T-cell (primary cell): ENCODE measurements at regions not wholly inside any gene's neighbourhood (a gene's known extent, or its start where the extent isn't known, plus 50 kb on each side); places are given as distances from the start of the nearest gene placed in this dataset.

ENCODE experiments used
- ATAC-seq, 4 experiments: fragments of 200-7000 bp in 3 of 4; fragments of 150-1000 bp in 1 of 4; cut with Tn5 transposase; replicated peaks in 1 of 4; 1 replicate in 3 of 4; 2 replicates in 1 of 4; pipeline ENCODE4 v1.10.0; 2021; ENCODE audit warnings: moderate library complexity in 3 of 4, mild to moderate bottlenecking in 2 of 4, moderate number of reproducible peaks in 1 of 4
- CTCF ChIA-PET, 2 donors: fragments of 300-600 bp; sonication (Branson Sonifier 250); formaldehyde crosslinking; loops; one replicate each; lab custom pipeline; 2022; ENCODE audit warnings: antibody characterized with exemption in 2 of 2; lab: Charles Lee
- POLR2A ChIA-PET, 2 donors: fragments of 300-600 bp; sonication (Branson Sonifier 250); formaldehyde crosslinking; loops; one replicate each; lab custom pipeline; 2022; ENCODE audit warnings: antibody characterized with exemption in 2 of 2; lab: Charles Lee
- DNase-seq, 35 experiments: peaks; one replicate each; pipeline versions ENCODE4 v3.0.0 to v3.0.0-alpha.2; 2013 to 2023
- H3K27ac ChIP-seq: one replicate; pipeline ENCODE4 v1.5.1; 2013; ENCODE audit warnings: low read length
- H3K27me3 ChIP-seq, 2 experiments: replicated peaks in 1 of 2; 1 replicate in 1 of 2; 2 replicates in 1 of 2; pipeline versions ENCODE4 v1.6.1 to v1.7.0; 2013; ENCODE audit warnings: low read length in 1 of 2, mixed read lengths in 1 of 2; ENCODE audit not compliant: control insufficient read depth in 2 of 2, insufficient read depth in 2 of 2; ENCODE audit errors: extremely low read depth in 1 of 2
- H3K36me3 ChIP-seq, 2 donors: 1 replicate in 1 of 2; 2 replicates in 1 of 2; pipeline versions ENCODE4 v1.6.1 to v1.7.0; 2013; ENCODE audit warnings: low read length in 1 of 2; ENCODE audit not compliant: control insufficient read depth in 2 of 2, insufficient read depth in 1 of 2; ENCODE audit errors: extremely low read depth in 1 of 2
- H3K4me1 ChIP-seq, 2 experiments: 1 replicate in 1 of 2; 2 replicates in 1 of 2; pipeline versions ENCODE4 v1.6.1 to v1.7.0; 2013; ENCODE audit warnings: low read length in 2 of 2, mixed read lengths in 1 of 2; ENCODE audit not compliant: insufficient read depth in 2 of 2, control insufficient read depth in 1 of 2; ENCODE audit errors: extremely low read depth in 1 of 2
- H3K4me3 ChIP-seq, 2 donors: 1 replicate in 1 of 2; 2 replicates in 1 of 2; pipeline versions ENCODE4 v1.5.1 to v1.7.0; 2013; ENCODE audit warnings: mild to moderate bottlenecking in 2 of 2, low read length in 1 of 2, moderate library complexity in 1 of 2; ENCODE audit not compliant: control insufficient read depth in 1 of 2; ENCODE audit errors: extremely low read depth in 1 of 2
- H3K9me3 ChIP-seq: 2 replicates; pipeline ENCODE4 v1.7.0; 2013
- H3K27ac Mint-ChIP-seq, 2 donors: one replicate each; pipeline ENCODE4 v1.8.0; 2020 to 2021; ENCODE audit warnings: mild to moderate bottlenecking in 2 of 2, mixed read lengths in 2 of 2
- H3K27me3 Mint-ChIP-seq, 2 donors: one replicate each; pipeline ENCODE4 v1.8.0; 2021 to 2022; ENCODE audit warnings: mixed read lengths in 2 of 2
- H3K36me3 Mint-ChIP-seq: one replicate; pipeline ENCODE4 v1.8.0; 2021; ENCODE audit warnings: mixed read lengths
- H3K4me1 Mint-ChIP-seq, 3 donors: one replicate each; pipeline ENCODE4 v1.8.0; 2020 to 2022; ENCODE audit warnings: mixed read lengths in 3 of 3, mild to moderate bottlenecking in 1 of 3
- H3K4me3 Mint-ChIP-seq, 3 donors: one replicate each; pipeline ENCODE4 v1.8.0; 2020 to 2022; ENCODE audit warnings: mild to moderate bottlenecking in 3 of 3, mixed read lengths in 3 of 3, moderate library complexity in 3 of 3
- H3K9me3 Mint-ChIP-seq, 3 donors: one replicate each; pipeline ENCODE4 v1.8.0; 2020 to 2022; ENCODE audit warnings: mixed read lengths in 3 of 3
- WGBS: methylation state at CpG from one replicate; pipeline ENCODE4 v1.1.5; 2013; ENCODE audit warnings: missing lambda C conversion rate; ENCODE audit not compliant: insufficient coverage; 5-methylcytosine and 5-hydroxymethylcytosine counted together

- Mint-ChIP-seq H3K27ac (no peak overlapping the region), H3K4me3 (no peak overlapping the region)
Measured at GRCh38 chr2:176742271-176742670, 470.3 kb upstream of the HNRNPA3 start.

DNA sequence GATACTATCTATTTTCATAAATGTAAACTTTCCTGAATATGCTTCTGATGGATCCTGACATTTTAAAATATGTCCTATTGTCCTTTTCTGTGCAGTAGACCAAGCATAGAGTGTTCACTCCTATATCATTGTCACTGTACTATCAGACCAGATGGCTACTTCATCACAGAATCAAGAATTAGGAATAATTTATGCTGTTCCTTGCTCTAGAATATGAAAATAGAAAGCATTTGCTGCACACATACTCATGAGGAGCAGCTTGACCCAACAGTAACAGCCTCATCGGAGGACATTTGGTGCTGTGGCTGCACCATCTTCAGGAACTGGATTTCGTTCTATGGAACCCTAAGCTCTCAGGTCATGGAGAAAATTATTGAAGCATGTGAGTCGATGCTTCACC lies 468.9 kb upstream of the HNRNPA3 start:
- H3K4me3 Mint-ChIP-seq, result no peak overlapping the region
- Histone ChIP-seq H3K9me3 (no peaks in the 10 kb centered on the region), H3K4me1 (no peaks in the 10 kb centered on the region), H3K36me3 (no peaks in the 10 kb centered on the region), H3K27me3 (no peaks in the 10 kb centered on the region), H3K4me3 (no peak overlapping the region), H3K27ac (no peak overlapping the region)
- H3K4me1 Mint-ChIP-seq, result peaks cover 0 to 7% (median 3%) of the 10 kb centered on the region in 3 donors
- ATAC-seq (no peak), DNase-seq (no peak)
- ChIA-PET POLR2A (no interaction called here), CTCF (no interaction called here)
- H3K36me3 Mint-ChIP-seq, result no peaks in the 10 kb centered on the region
- peaks cover 6 to 7% of the 10 kb centered on the region in 2 donors for H3K27me3 Mint-ChIP-seq
- H3K27ac Mint-ChIP-seq, result no peak overlapping the region
- H3K9me3 Mint-ChIP-seq, result no peaks in the 10 kb centered on the region
- WGBS, result 90% methylated on average over 2 of the region's 3 CpGs

More at GRCh38 chr2:176742271-176742670, 470.3 kb upstream of the HNRNPA3 start:
- WGBS, result no CpG with 5 or more reads among the region's 1 CpG
- POLR2A ChIA-PET, result no interaction called here
- Mint-ChIP-seq H3K36me3 (no peaks in the 10 kb centered on the region), H3K27me3 (peaks cover 9 to 16% of the 10 kb centered on the region in 2 donors), H3K9me3 (no peaks in the 10 kb centered on the region), H3K4me1 (peaks cover 0 to 7% (median 3%) of the 10 kb centered on the region in 3 donors)
- peaks cover 0 to 2% of the 10 kb centered on the region in 2 experiments for H3K27me3 ChIP-seq
- H3K4me1 ChIP-seq, result no peaks in the 10 kb centered on the region
- ATAC-seq (no peak), DNase-seq (no peak)
- H3K4me3 ChIP-seq, result no peak overlapping the region
- CTCF ChIA-PET, result no interaction called here
- no peaks in the 10 kb centered on the region for H3K9me3 ChIP-seq
- no peaks in the 10 kb centered on the region for H3K36me3 ChIP-seq
- no peak overlapping the region for H3K27ac ChIP-seq

DNA sequence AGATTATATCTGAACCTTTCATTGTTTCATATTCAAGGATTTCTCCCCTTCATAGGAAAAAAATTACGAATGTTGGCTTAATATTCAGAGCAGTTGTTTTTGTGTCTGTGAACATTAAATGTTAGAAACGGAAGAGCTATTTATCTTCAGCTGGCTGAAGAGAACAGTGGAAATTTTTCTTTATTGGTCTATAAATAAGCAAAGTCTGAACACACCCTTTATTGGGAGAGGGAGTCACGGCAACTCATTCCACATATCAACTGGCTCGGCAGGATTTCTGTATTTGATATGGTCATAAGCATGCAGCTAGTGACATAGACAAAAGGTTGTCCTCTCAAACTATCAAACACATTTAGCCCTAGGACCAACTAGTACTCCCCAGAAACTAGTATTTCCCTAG lies 468.4 kb upstream of the HNRNPA3 start:
- Histone ChIP-seq H3K9me3 (no peaks in the 10 kb centered on the region), H3K36me3 (no peaks in the 10 kb centered on the region), H3K27me3 (no peaks in the 10 kb centered on the region), H3K4me3 (no peak overlapping the region), H3K27ac (no peak overlapping the region), H3K4me1 (no peaks in the 10 kb centered on the region)
- Mint-ChIP-seq H3K4me3 (no peak overlapping the region), H3K36me3 (no peaks in the 10 kb centered on the region), H3K4me1 (peaks cover 0 to 7% (median 3%) of the 10 kb centered on the region in 3 donors), H3K27me3 (peaks cover 3 to 6% of the 10 kb centered on the region in 2 donors), H3K9me3 (no peaks in the 10 kb centered on the region), H3K27ac (no peak overlapping the region)
- CTCF ChIA-PET, result no interaction called here
- POLR2A ChIA-PET, result no interaction called here
- ATAC-seq (no peak), DNase-seq (no peak)
- WGBS, result no CpG with 5 or more reads among the region's 4 CpGs

DNA sequence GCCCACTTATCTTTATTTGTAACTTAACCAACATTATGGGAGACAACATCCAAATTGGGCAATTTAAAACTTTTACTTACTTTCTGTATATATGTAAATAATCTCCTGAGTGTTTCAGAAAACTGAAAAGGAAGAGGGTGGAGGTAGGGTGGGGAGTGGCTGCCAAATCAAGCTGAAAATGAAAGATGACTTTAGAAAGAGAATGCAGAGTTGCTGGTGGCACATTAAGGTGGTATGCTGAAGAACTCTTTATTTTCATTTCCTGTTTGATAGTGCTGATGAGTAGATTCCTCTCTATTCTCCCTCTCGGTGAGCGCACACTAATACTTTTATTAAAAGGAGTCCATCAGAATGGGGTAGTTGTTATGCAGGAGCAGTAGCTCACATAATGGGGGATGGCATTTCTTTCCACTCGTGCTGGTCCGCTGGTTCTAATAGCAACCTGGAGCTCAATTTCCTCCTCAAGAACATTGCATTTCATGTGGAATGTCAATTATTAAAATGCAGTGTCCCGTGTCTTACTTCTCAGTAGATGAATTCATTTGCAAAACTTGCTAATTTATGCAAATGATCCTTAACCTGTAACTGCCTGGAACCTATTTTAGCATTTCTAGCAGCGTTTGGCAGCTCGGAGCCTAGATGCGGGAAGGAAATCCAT lies 466.9 kb upstream of the HNRNPA3 start:
- no peak overlapping the region for H3K4me3 ChIP-seq
- WGBS, result 63% methylated on average over 1 of the region's 8 CpGs
- Mint-ChIP-seq H3K27ac (no peak overlapping the region), H3K4me1 (peaks cover 0 to 7% (median 3%) of the 10 kb centered on the region in 3 donors), H3K9me3 (no peaks in the 10 kb centered on the region), H3K27me3 (peaks cover 2 to 3% of the 10 kb centered on the region in 2 donors), H3K36me3 (no peaks in the 10 kb centered on the region), H3K4me3 (no peak overlapping the region)
- no peaks in the 10 kb centered on the region for H3K9me3 ChIP-seq
- CTCF ChIA-PET, result interaction anchor here in 1 of 2 donors (0.6 kb wide), 1 partner anchor 9 kb away, joined by 5 read pairs; no protein-coding TSS in a partner anchor
- POLR2A ChIA-PET, result no interaction called here
- no peaks in the 10 kb centered on the region for H3K27me3 ChIP-seq
- DNase-seq (no peak), ATAC-seq (no peak)
- no peaks in the 10 kb centered on the region for H3K4me1 ChIP-seq
- no peaks in the 10 kb centered on the region for H3K36me3 ChIP-seq
- H3K27ac ChIP-seq, result no peak overlapping the region

DNA sequence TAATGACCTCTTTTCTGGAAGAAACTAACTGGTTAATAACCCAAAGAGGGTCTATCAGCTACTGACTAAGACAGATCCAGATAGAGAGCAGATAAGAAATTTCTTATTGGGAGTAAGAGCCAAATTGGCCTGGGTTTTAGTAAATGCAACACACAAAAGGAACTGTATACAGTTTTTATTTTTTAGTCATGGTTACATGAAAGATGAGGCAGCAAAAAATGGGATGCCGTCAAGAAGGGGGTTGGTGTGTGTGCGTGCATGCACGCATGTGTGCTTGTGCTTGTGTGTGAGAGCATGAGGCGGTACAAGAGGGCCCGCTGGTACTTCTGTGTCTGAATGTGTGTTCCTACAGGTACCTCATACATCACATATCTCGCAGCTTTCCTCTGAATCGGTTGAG lies 466.2 kb upstream of the HNRNPA3 start:
- H3K4me1 Mint-ChIP-seq, result peaks cover 0 to 7% (median 3%) of the 10 kb centered on the region in 3 donors
- no peak overlapping the region for H3K4me3 Mint-ChIP-seq
- ChIA-PET POLR2A (no interaction called here), CTCF (interaction anchor here in 1 of 2 donors (0.6 kb wide), 1 partner anchor 8 kb away, joined by 5 read pairs; no protein-coding TSS in a partner anchor)
- Histone ChIP-seq H3K4me1 (no peaks in the 10 kb centered on the region), H3K4me3 (no peak overlapping the region), H3K27me3 (no peaks in the 10 kb centered on the region), H3K36me3 (no peaks in the 10 kb centered on the region), H3K9me3 (no peaks in the 10 kb centered on the region), H3K27ac (no peak overlapping the region)
- no peak overlapping the region for H3K27ac Mint-ChIP-seq
- no peak for DNase-seq
- no peaks in the 10 kb centered on the region for H3K9me3 Mint-ChIP-seq
- no peaks in the 10 kb centered on the region for H3K36me3 Mint-ChIP-seq
- 71% methylated on average over 1 of the region's 7 CpGs for WGBS
- no peak for ATAC-seq
- H3K27me3 Mint-ChIP-seq, result peaks cover 2 to 3% of the 10 kb centered on the region in 2 donors

DNA sequence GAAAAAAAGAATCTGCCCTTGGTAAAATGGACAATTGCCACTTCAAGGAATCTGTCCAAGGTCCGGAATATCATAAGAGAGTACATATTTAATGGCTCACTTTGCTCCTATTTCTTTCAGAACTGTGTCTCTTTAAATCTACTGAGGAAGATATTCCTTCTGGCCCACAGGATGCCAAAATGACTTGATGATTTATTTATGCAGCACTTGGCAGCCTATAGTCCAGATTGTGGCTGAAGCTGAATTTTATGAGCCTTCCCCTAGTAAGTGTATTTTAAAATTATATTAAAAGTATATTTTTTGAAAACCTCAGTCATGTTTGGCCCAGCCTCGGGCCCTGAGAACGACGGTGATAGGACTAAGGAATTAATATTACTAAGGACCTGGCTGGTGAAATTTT lies 465.1 kb upstream of the HNRNPA3 start:
- Histone ChIP-seq H3K27me3 (no peaks in the 10 kb centered on the region), H3K27ac (no peak overlapping the region), H3K4me3 (no peak overlapping the region), H3K36me3 (no peaks in the 10 kb centered on the region), H3K4me1 (no peaks in the 10 kb centered on the region), H3K9me3 (no peaks in the 10 kb centered on the region)
- H3K4me3 Mint-ChIP-seq, result no peak overlapping the region
- POLR2A ChIA-PET, result no interaction called here
- ATAC-seq, result no peak
- peaks cover 0 to 7% (median 3%) of the 10 kb centered on the region in 3 donors for H3K4me1 Mint-ChIP-seq
- no peaks in the 10 kb centered on the region for H3K27me3 Mint-ChIP-seq
- CTCF ChIA-PET, result interaction anchor here in 1 of 2 donors (0.6 kb wide), 1 partner anchor 1474 kb away, joined by 3 read pairs; no protein-coding TSS in a partner anchor
- H3K27ac Mint-ChIP-seq, result no peak overlapping the region
- no peaks in the 10 kb centered on the region for H3K9me3 Mint-ChIP-seq
- H3K36me3 Mint-ChIP-seq, result no peaks in the 10 kb centered on the region
- 67% methylated on average over 3 of the region's 4 CpGs for WGBS
- DNase-seq, result no peak
